ENCODE measurements at regions not wholly inside any gene's neighbourhood (a gene's known extent, or its start where the extent isn't known, plus 50 kb on each side); places are given as distances from the start of the nearest gene placed in this dataset.

- BruUV-seq (replicated peaks), result no TSS peak
- H4K5ac ChIP-seq (ENCODE audit: low read depth, low read length), result no peak overlapping the region
- intact Hi-C loops (cut with micrococcal nuclease), result no loop called here
- H3K9ac ChIP-seq (ENCODE audit: low read depth, low read length), result no peak overlapping the region
- no peak for ATAC-seq (ENCODE audit: low read depth)
- H3K14ac ChIP-seq (replicated peaks; ENCODE audit: low read depth, low read length), result no peak overlapping the region
- H3K9me3 ChIP-seq (ENCODE audit: control insufficient read depth, insufficient read depth, low read length), result no peaks in the 10 kb centered on the region
- no peaks in the 10 kb centered on the region for H3K4me1 ChIP-seq (ENCODE audit: control insufficient read depth, insufficient read depth, low read length)
- H3K27ac ChIP-seq (ENCODE audit: insufficient read depth, low read length), result no peak overlapping the region
- no peaks in the 10 kb centered on the region for H3K9me1 ChIP-seq (ENCODE audit: insufficient read depth, low read length)
- TF ChIP-seq NFE2L2 (IDR thresholded peaks at IDR 0.05; ENCODE audit: low read depth, low read length) (no peak), MAFK (IDR thresholded peaks at IDR 0.05; ENCODE audit: low read depth, low read length) (no peak), CTCF (conservative IDR thresholded peaks at IDR 0.05; ENCODE audit: low read depth, low read length) (no peak), FOS (IDR thresholded peaks at IDR 0.05; ENCODE audit: low read depth, low read length) (no peak), CEBPB (IDR thresholded peaks at IDR 0.05; ENCODE audit: low read depth, low read length) (no peak), RCOR1 (IDR thresholded peaks at IDR 0.05; ENCODE audit: insufficient replicate concordance, low read length) (no peak), CHD1 (IDR thresholded peaks at IDR 0.05; ENCODE audit: low read depth, low read length) (no peak), MXI1 (IDR thresholded peaks at IDR 0.05; ENCODE audit: borderline replicate concordance, low read depth, low read length) (no peak), RFX5 (IDR thresholded peaks at IDR 0.05; ENCODE audit: low read depth, low read length) (no peak), POLR2A (IDR thresholded peaks at IDR 0.05; ENCODE audit: low read depth, low read length) (no peak), BHLHE40 (IDR thresholded peaks at IDR 0.05; ENCODE audit: low read depth, low read length) (no peak), ELK1 (IDR thresholded peaks at IDR 0.05; ENCODE audit: borderline replicate concordance, low read depth, low read length) (no peak), SMC3 (IDR thresholded peaks at IDR 0.05; ENCODE audit: low read depth, low read length) (no peak), RAD21 (IDR thresholded peaks at IDR 0.05; ENCODE audit: low read length) (no peak), MAZ (IDR thresholded peaks at IDR 0.05; ENCODE audit: borderline replicate concordance, low read depth, low read length) (no peak), USF2 (IDR thresholded peaks at IDR 0.05; ENCODE audit: low read depth, low read length) (no peak)
- no peak overlapping the region for H4K91ac ChIP-seq (ENCODE audit: insufficient read depth, low read depth, low read length)
- in situ Hi-C loops (cut with MboI; ENCODE audit: low sequenced_read_pairs), result no loop called here
- H2BK120ac ChIP-seq (ENCODE audit: low read depth, low read length), result no peak overlapping the region
- POLR2A ChIA-PET (ENCODE audit: unreplicated experiment), result no interaction called here
- H2AK9ac ChIP-seq (replicated peaks; ENCODE audit: low read depth, low read length, poor library complexity), result no peak overlapping the region
- H3K4me3 ChIP-seq (ENCODE audit: insufficient read depth, low read depth, low read length), result no peak overlapping the region
- no peak overlapping the region for H2BK5ac ChIP-seq (ENCODE audit: low read depth, low read length, poor library complexity, severe bottlenecking)
- no peak overlapping the region for H2AK5ac ChIP-seq (ENCODE audit: low read depth, low read length)
- H3K36me3 ChIP-seq (ENCODE audit: control insufficient read depth, insufficient read depth, low read length), result no peaks in the 10 kb centered on the region
- no peak overlapping the region for H2BK15ac ChIP-seq (ENCODE audit: low read depth, low read length)
- no peaks in the 10 kb centered on the region for H3K79me1 ChIP-seq (ENCODE audit: low read depth in 1 of 2, low read length in 2 of 2)
- H4K20me1 ChIP-seq (ENCODE audit: insufficient read depth, low read length), result no peaks in the 10 kb centered on the region
- CTCF ChIA-PET, result no interaction called here
- H3K27me3 ChIP-seq (ENCODE audit: control insufficient read depth, insufficient read depth, low read length), result no peaks in the 10 kb centered on the region
- no peak overlapping the region for H3K4ac ChIP-seq (ENCODE audit: low read depth, low read length)
- H3K4me2 ChIP-seq (ENCODE audit: low read depth, low read length), result no peak overlapping the region
- no peak overlapping the region for H3K56ac ChIP-seq (ENCODE audit: extremely low read depth, insufficient read depth, low read length)
- no CpG with 5 or more reads among the region's 2 CpGs for WGBS, 2 experiments (ENCODE audit: extremely low coverage in 2 of 2, insufficient read length in 1 of 2)
- dilution Hi-C loops (cut with HindIII; ENCODE audit: low sequenced_read_pairs, unreplicated experiment), result no loop called here
- H2AFZ ChIP-seq (replicated peaks; ENCODE audit: low read length, poor library complexity), result no peak overlapping the region
- H2BK20ac ChIP-seq (ENCODE audit: low read depth, low read length), result no peak overlapping the region
- no peak overlapping the region for H3K18ac ChIP-seq (ENCODE audit: low read depth, low read length)
- no peak overlapping the region for H4K8ac ChIP-seq (ENCODE audit: low read depth in 2 of 2, low read length in 2 of 2)
- no peak overlapping the region for H3K23ac ChIP-seq (ENCODE audit: low read depth, low read length)
- no peak for DNase-seq
Measured at GRCh38 chr17:33789658-33790057, 465.4 kb upstream of the CCL2 start.

Data from IMR-90 (cell line).